Common myeloid progenitor, CD34-positive (primary cell): ENCODE measurements at regions not wholly inside any gene's neighbourhood (a gene's known extent, or its start where the extent isn't known, plus 50 kb on each side); places are given as distances from the start of the nearest gene placed in this dataset.

Experiments
- CTCF ChIA-PET: fragments of 350-600 bp; sonication (Branson Sonifier 250); formaldehyde crosslinking; loops from one replicate; lab custom pipeline; 2021; ENCODE audit warnings: antibody characterized with exemption; lab: Charles Lee
- POLR2A ChIA-PET: fragments of 350-600 bp; sonication (Branson Sonifier 250); formaldehyde crosslinking; loops from one replicate; lab custom pipeline; 2021; ENCODE audit warnings: antibody characterized with exemption; lab: Charles Lee
- DNase-seq, 3 donors: peaks; one replicate each; pipeline versions ENCODE4 v3.0.0 to v3.0.0-alpha.2; 2013
- H3K27ac ChIP-seq, 2 experiments: 1 replicate in 1 of 2; 2 replicates in 1 of 2; pipeline ENCODE4 v1.7.0; 2013; ENCODE audit warnings: inconsistent platforms in 2 of 2, low read length in 2 of 2, mild to moderate bottlenecking in 2 of 2, low read depth in 1 of 2, moderate library complexity in 1 of 2; ENCODE audit not compliant: severe bottlenecking in 2 of 2, insufficient read depth in 1 of 2, poor library complexity in 1 of 2
- H3K27me3 ChIP-seq, 5 experiments: replicated peaks in 2 of 5; 1 replicate in 3 of 5; 2 replicates in 2 of 5; pipeline versions ENCODE4 v1.6.1 to v1.7.0; 2013; ENCODE audit warnings: low read length in 4 of 5, mild to moderate bottlenecking in 2 of 5, moderate library complexity in 2 of 5, inconsistent platforms in 1 of 5; ENCODE audit not compliant: insufficient read depth in 5 of 5, control insufficient read depth in 4 of 5
- H3K36me3 ChIP-seq, 4 experiments: 1 replicate in 2 of 4; 2 replicates in 2 of 4; pipeline versions ENCODE4 v1.6.1 to v1.7.0; 2013; ENCODE audit warnings: low read length in 3 of 4, control low read depth in 1 of 4, mild to moderate bottlenecking in 1 of 4; ENCODE audit not compliant: control insufficient read depth in 4 of 4, insufficient read depth in 4 of 4
- H3K4me1 ChIP-seq, 4 experiments: 1 replicate in 3 of 4; 2 replicates in 1 of 4; pipeline versions ENCODE4 v1.6.1 to v1.7.1; 2013; ENCODE audit warnings: low read length in 3 of 4, mild to moderate bottlenecking in 3 of 4, control low read depth in 1 of 4, inconsistent platforms in 1 of 4, moderate library complexity in 1 of 4; ENCODE audit not compliant: control insufficient read depth in 4 of 4, insufficient read depth in 4 of 4; ENCODE audit errors: control extremely low read depth in 1 of 4
- H3K4me3 ChIP-seq, 7 experiments: 1 replicate in 4 of 7; 2 replicates in 3 of 7; pipeline versions ENCODE4 v1.5.1 to v1.7.0; 2013; ENCODE audit warnings: mild to moderate bottlenecking in 7 of 7, low read length in 6 of 7, moderate library complexity in 6 of 7, inconsistent platforms in 2 of 7, low read depth in 2 of 7, control low read depth in 1 of 7; ENCODE audit not compliant: insufficient read depth in 4 of 7, control insufficient read depth in 1 of 7; ENCODE audit errors: extremely low read depth in 1 of 7
- H3K9me3 ChIP-seq, 5 experiments: 1 replicate in 4 of 5; 2 replicates in 1 of 5; pipeline versions ENCODE4 v1.6.1 to v1.7.1; 2013; ENCODE audit warnings: low read length in 4 of 5, mild to moderate bottlenecking in 2 of 5, inconsistent platforms in 1 of 5, low read depth in 1 of 5, moderate library complexity in 1 of 5; ENCODE audit not compliant: control insufficient read depth in 4 of 5, insufficient read depth in 2 of 5; ENCODE audit errors: control extremely low read depth in 1 of 5
- WGBS: methylation state at CpG from one replicate; pipeline ENCODE4 v1.1.5; 2013; ENCODE audit not compliant: insufficient coverage; 5-methylcytosine and 5-hydroxymethylcytosine counted together

GRCh38 chr10:8233049-8233448, 178.6 kb downstream of the GATA3 start:
- Histone ChIP-seq H3K9me3 (no peaks in the 10 kb centered on the region), H3K27ac (no peak overlapping the region), H3K27me3 (peaks cover 0 to 12% (median 5%) of the 10 kb centered on the region in 5 experiments), H3K4me1 (peaks cover 0 to 6% (median 2%) of the 10 kb centered on the region in 4 experiments), H3K4me3 (no peak overlapping the region), H3K36me3 (no peaks in the 10 kb centered on the region)
- POLR2A ChIA-PET, result interaction anchor here (0.7 kb wide), 1 partner anchor 31 kb away, joined by 3 read pairs; no protein-coding TSS in a partner anchor
- no peak for DNase-seq
- CTCF ChIA-PET, result no interaction called here
- 100% methylated on average over 3 of the region's 3 CpGs for WGBS

GRCh38 chr10:8233832-8234259, 179.4 kb downstream of the GATA3 start:
- no peaks in the 10 kb centered on the region for H3K9me3 ChIP-seq
- no peak overlapping the region for H3K4me3 ChIP-seq
- H3K4me1 ChIP-seq, result peaks cover 0 to 11% (median 5%) of the 10 kb centered on the region in 4 experiments
- no peaks in the 10 kb centered on the region for H3K36me3 ChIP-seq
- ChIA-PET POLR2A (no interaction called here), CTCF (no interaction called here)
- WGBS, result 97% methylated on average over 6 of the region's 7 CpGs
- H3K27me3 ChIP-seq, result peaks cover 0 to 15% (median 5%) of the 10 kb centered on the region in 5 experiments
- no peak for DNase-seq
- no peak overlapping the region for H3K27ac ChIP-seq

GRCh38 chr10:8235253-8236027, 181.0 kb downstream of the GATA3 start:
- CTCF ChIA-PET, result no interaction called here
- 94% methylated on average over 15 of the region's 25 CpGs for WGBS

GRCh38 chr10:8238986-8239385, 184.5 kb downstream of the GATA3 start:
- Histone ChIP-seq H3K27me3 (peaks cover 0 to 15% (median 5%) of the 10 kb centered on the region in 5 experiments), H3K27ac (no peak overlapping the region), H3K4me3 (peak overlapping the region in 2 of 7 experiments; percentile 15 to 28), H3K9me3 (no peaks in the 10 kb centered on the region), H3K36me3 (no peaks in the 10 kb centered on the region), H3K4me1 (peaks cover 0 to 10% (median 8%) of the 10 kb centered on the region in 4 experiments)
- ChIA-PET CTCF (interaction anchor here (1.4 kb wide), 1 partner anchor 205 kb away, joined by 3 read pairs; no protein-coding TSS in a partner anchor), POLR2A (no interaction called here)
- WGBS, result 2% methylated on average over 7 of the region's 7 CpGs
- peak in 2 of 3 donors; percentile 44 to 47 for DNase-seq

More at GRCh38 chr10:8235253-8236027, 181.0 kb downstream of the GATA3 start:
- H3K27ac ChIP-seq, result no peak overlapping the region
- no peaks in the 10 kb centered on the region for H3K36me3 ChIP-seq
- no peaks in the 10 kb centered on the region for H3K9me3 ChIP-seq
- H3K27me3 ChIP-seq, result peaks cover 0 to 15% (median 5%) of the 10 kb centered on the region in 5 experiments
- peaks cover 0 to 14% (median 10%) of the 10 kb centered on the region in 4 experiments for H3K4me1 ChIP-seq
- POLR2A ChIA-PET, result no interaction called here
- no peak for DNase-seq
- no peak overlapping the region for H3K4me3 ChIP-seq

- Histone ChIP-seq H3K4me3 (no peak overlapping the region), H3K27ac (no peak overlapping the region), H3K4me1 (peaks cover 5 to 26% (median 20%) of the 10 kb centered on the region in 4 experiments), H3K36me3 (no peaks in the 10 kb centered on the region), H3K27me3 (peaks cover 0 to 13% (median 5%) of the 10 kb centered on the region in 5 experiments), H3K9me3 (no peaks in the 10 kb centered on the region)
- CTCF ChIA-PET, result no interaction called here
- DNase-seq, result no peak
- WGBS, result 94% methylated on average over 2 of the region's 2 CpGs
- POLR2A ChIA-PET, result no interaction called here
Measured at GRCh38 chr10:8240861-8241260, 186.4 kb downstream of the GATA3 start.

GRCh38 chr10:8242295-8242872, 187.9 kb downstream of the GATA3 start:
- H3K9me3 ChIP-seq, result peaks cover 0 to 9% (median 4%) of the 10 kb centered on the region in 5 experiments
- H3K4me1 ChIP-seq, result peaks cover 5 to 27% (median 20%) of the 10 kb centered on the region in 4 experiments
- peaks cover 0 to 8% (median under 1%) of the 10 kb centered on the region in 5 experiments for H3K27me3 ChIP-seq
- CTCF ChIA-PET, result no interaction called here
- POLR2A ChIA-PET, result no interaction called here
- no peak overlapping the region for H3K4me3 ChIP-seq
- H3K27ac ChIP-seq, result no peak overlapping the region
- no peak for DNase-seq
- H3K36me3 ChIP-seq, result no peaks in the 10 kb centered on the region
- WGBS, result 100% methylated on average over 5 of the region's 8 CpGs
